Breast epithelium (tissue), 3 donors: ENCODE measurements at regions not wholly inside any gene's neighbourhood (a gene's known extent, or its start where the extent isn't known, plus 50 kb on each side); places are given as distances from the start of the nearest gene placed in this dataset.

ENCODE experiments used
- CTCF ChIP-seq, 3 donors: fragments of 450-650 bp; IDR thresholded peaks; one replicate each; pipeline ENCODE4 v1.5.1; 2016 to 2017; ENCODE audit warnings: antibody characterized with exemption in 3 of 3, mild to moderate bottlenecking in 3 of 3, moderate library complexity in 3 of 3
- POLR2A ChIP-seq: fragments of 450-650 bp; IDR thresholded peaks from one replicate; pipeline ENCODE4 v1.6.1; 2016; ENCODE audit warnings: antibody characterized with exemption, mild to moderate bottlenecking, moderate library complexity

- TF ChIP-seq CTCF (IDR thresholded peaks at IDR 0.05) (no peak), POLR2A (no peak)
These were observed 218.3 kb upstream of the IER5L start for GRCh38 chr9:129396365-129396708.
